ENCODE measurements at regions not wholly inside any gene's neighbourhood (a gene's known extent, or its start where the extent isn't known, plus 50 kb on each side); places are given as distances from the start of the nearest gene placed in this dataset.

GRCh38 chr7:136470179-136470578, 398.3 kb upstream of the CHRM2 start:
- Histone ChIP-seq H3K27ac (ENCODE audit: low read depth, low read length, poor library complexity, severe bottlenecking) (no peak overlapping the region), H3K4me3 (ENCODE audit: low read depth, low read length, poor library complexity, severe bottlenecking) (no peak overlapping the region), H3K36me3 (ENCODE audit: insufficient read depth, low read length) (no peaks in the 10 kb centered on the region), H3K9me3 (ENCODE audit: low read length) (peaks cover 2% of the 10 kb centered on the region; the same call in 1 of the 2 replicates), H3K4me1 (ENCODE audit: insufficient read depth, low read length, severe bottlenecking) (no peaks in the 10 kb centered on the region), H2AFZ (ENCODE audit: low read length) (no peak overlapping the region), H3K27me3 (ENCODE audit: insufficient read depth, low read length) (no peaks in the 10 kb centered on the region), H3K9me2 (ENCODE audit: low read depth, low read length) (peaks cover 8% of the 10 kb centered on the region; the same call in 1 of the 2 replicates), H4K20me1 (ENCODE audit: insufficient read depth, low read length) (no peaks in the 10 kb centered on the region), H3K4me2 (ENCODE audit: low read length) (no peak overlapping the region), H3K79me2 (ENCODE audit: insufficient read depth, low read length) (no peaks in the 10 kb centered on the region), H3K9ac (ENCODE audit: low read length) (no peak overlapping the region), H3F3A (ENCODE audit: insufficient read depth, low read length) (no peaks in the 10 kb centered on the region)
- TF ChIP-seq EZH2 (IDR thresholded peaks at IDR 0.05; ENCODE audit: borderline replicate concordance, low read length) (no peak), CTCF (IDR thresholded peaks at IDR 0.05; ENCODE audit: low read length) (no peak)

GRCh38 chr7:136452949-136453348, 415.5 kb upstream of the CHRM2 start:
- H4K20me1 ChIP-seq (ENCODE audit: insufficient read depth, low read length) = no peaks in the 10 kb centered on the region
- H3K4me2 ChIP-seq (ENCODE audit: low read length) = no peak overlapping the region
- H3K9me3 ChIP-seq (ENCODE audit: low read length) = no peaks in the 10 kb centered on the region
- TF ChIP-seq CTCF (IDR thresholded peaks at IDR 0.05; ENCODE audit: low read length) = no peak
- no peak for TF ChIP-seq EZH2 (IDR thresholded peaks at IDR 0.05; ENCODE audit: borderline replicate concordance, low read length)
- no peaks in the 10 kb centered on the region for H3K4me1 ChIP-seq (ENCODE audit: insufficient read depth, low read length, severe bottlenecking)
- no peak overlapping the region for H2AFZ ChIP-seq (ENCODE audit: low read length)
- H3K9me2 ChIP-seq (ENCODE audit: low read depth, low read length) = no peaks in the 10 kb centered on the region
- H3K36me3 ChIP-seq (ENCODE audit: insufficient read depth, low read length) = no peaks in the 10 kb centered on the region
- H3K79me2 ChIP-seq (ENCODE audit: insufficient read depth, low read length) = no peaks in the 10 kb centered on the region
- no peaks in the 10 kb centered on the region for H3F3A ChIP-seq (ENCODE audit: insufficient read depth, low read length)
- H3K27me3 ChIP-seq (ENCODE audit: insufficient read depth, low read length) = no peaks in the 10 kb centered on the region
- H3K9ac ChIP-seq (ENCODE audit: low read length) = no peak overlapping the region
- H3K27ac ChIP-seq (ENCODE audit: low read depth, low read length, poor library complexity, severe bottlenecking) = no peak overlapping the region
- no peak overlapping the region for H3K4me3 ChIP-seq (ENCODE audit: low read depth, low read length, poor library complexity, severe bottlenecking)

DNA sequence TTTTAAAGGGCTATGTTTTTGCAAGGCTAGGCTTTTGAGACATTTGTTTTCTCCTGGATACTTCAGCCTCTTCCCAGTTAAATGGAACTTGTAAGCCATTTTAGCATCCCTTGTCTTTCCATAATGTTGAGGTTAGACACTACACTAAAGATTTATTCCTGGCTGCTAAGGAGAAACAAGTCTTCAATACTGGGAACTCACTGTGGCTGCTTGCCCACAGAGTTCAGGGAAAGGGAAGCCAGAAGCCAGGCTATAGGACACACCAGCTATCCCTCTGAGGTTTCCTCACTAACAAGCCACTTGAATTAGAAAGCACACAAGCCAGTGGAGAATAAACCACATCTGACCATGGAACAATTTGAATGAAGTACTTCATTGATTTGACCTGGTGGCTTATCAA, 421.7 kb upstream of the CHRM2 start:
- no peaks in the 10 kb centered on the region for H3K36me3 ChIP-seq (ENCODE audit: insufficient read depth, low read length)
- no peaks in the 10 kb centered on the region for H3K9me3 ChIP-seq (ENCODE audit: low read length)
- H3K9ac ChIP-seq (ENCODE audit: low read length) = no peak overlapping the region
- no peak overlapping the region for H3K4me2 ChIP-seq (ENCODE audit: low read length)
- H3K4me3 ChIP-seq (ENCODE audit: low read depth, low read length, poor library complexity, severe bottlenecking) = no peak overlapping the region
- no peaks in the 10 kb centered on the region for H3K27me3 ChIP-seq (ENCODE audit: insufficient read depth, low read length)
- no peaks in the 10 kb centered on the region for H3K9me2 ChIP-seq (ENCODE audit: low read depth, low read length)
- H3K79me2 ChIP-seq (ENCODE audit: insufficient read depth, low read length) = no peaks in the 10 kb centered on the region
- TF ChIP-seq CTCF (IDR thresholded peaks at IDR 0.05; ENCODE audit: low read length) (no peak), EZH2 (IDR thresholded peaks at IDR 0.05; ENCODE audit: borderline replicate concordance, low read length) (no peak)
- H4K20me1 ChIP-seq (ENCODE audit: insufficient read depth, low read length) = no peaks in the 10 kb centered on the region
- H3F3A ChIP-seq (ENCODE audit: insufficient read depth, low read length) = no peaks in the 10 kb centered on the region
- no peaks in the 10 kb centered on the region for H3K4me1 ChIP-seq (ENCODE audit: insufficient read depth, low read length, severe bottlenecking)
- no peak overlapping the region for H3K27ac ChIP-seq (ENCODE audit: low read depth, low read length, poor library complexity, severe bottlenecking)
- H2AFZ ChIP-seq (ENCODE audit: low read length) = no peak overlapping the region

All from OCI-LY1 (cell line).